SU-DHL-6 (cell line): ENCODE measurements at regions not wholly inside any gene's neighbourhood (a gene's known extent, or its start where the extent isn't known, plus 50 kb on each side); places are given as distances from the start of the nearest gene placed in this dataset.

ENCODE experiments used
- CTCF ChIP-seq: fragments of 200-600 bp; sonication (generic); IDR thresholded peaks from one replicate; pipeline ENCODE4 v1.5.1; 2017; ENCODE audit warnings: antibody characterized with exemption, mild to moderate bottlenecking, low read length, moderate library complexity; ENCODE audit not compliant: insufficient read depth, poor library complexity, severe bottlenecking
- EZH2phosphoT487 ChIP-seq: fragments of 200-600 bp; sonication (generic), shearing (Covaris generic); conservative IDR thresholded peaks from 2 replicates; pipeline ENCODE4 v1.6.1; 2018; ENCODE audit warnings: mild to moderate bottlenecking, antibody characterized with exemption, low read length, moderate library complexity, mixed read lengths

- TF ChIP-seq CTCF (no peak), EZH2phosphoT487 (no peak)
These were observed 104.1 kb downstream of the CNTN3 start for GRCh38 chr3:74510261-74510818.
